ENCODE measurements at regions not wholly inside any gene's neighbourhood (a gene's known extent, or its start where the extent isn't known, plus 50 kb on each side); places are given as distances from the start of the nearest gene placed in this dataset.
"Not testable (repeated sequence)": the region's sequence is repeated elsewhere in the genome, so short reads cannot be mapped to it uniquely, and the experiment has no call there.

DNA sequence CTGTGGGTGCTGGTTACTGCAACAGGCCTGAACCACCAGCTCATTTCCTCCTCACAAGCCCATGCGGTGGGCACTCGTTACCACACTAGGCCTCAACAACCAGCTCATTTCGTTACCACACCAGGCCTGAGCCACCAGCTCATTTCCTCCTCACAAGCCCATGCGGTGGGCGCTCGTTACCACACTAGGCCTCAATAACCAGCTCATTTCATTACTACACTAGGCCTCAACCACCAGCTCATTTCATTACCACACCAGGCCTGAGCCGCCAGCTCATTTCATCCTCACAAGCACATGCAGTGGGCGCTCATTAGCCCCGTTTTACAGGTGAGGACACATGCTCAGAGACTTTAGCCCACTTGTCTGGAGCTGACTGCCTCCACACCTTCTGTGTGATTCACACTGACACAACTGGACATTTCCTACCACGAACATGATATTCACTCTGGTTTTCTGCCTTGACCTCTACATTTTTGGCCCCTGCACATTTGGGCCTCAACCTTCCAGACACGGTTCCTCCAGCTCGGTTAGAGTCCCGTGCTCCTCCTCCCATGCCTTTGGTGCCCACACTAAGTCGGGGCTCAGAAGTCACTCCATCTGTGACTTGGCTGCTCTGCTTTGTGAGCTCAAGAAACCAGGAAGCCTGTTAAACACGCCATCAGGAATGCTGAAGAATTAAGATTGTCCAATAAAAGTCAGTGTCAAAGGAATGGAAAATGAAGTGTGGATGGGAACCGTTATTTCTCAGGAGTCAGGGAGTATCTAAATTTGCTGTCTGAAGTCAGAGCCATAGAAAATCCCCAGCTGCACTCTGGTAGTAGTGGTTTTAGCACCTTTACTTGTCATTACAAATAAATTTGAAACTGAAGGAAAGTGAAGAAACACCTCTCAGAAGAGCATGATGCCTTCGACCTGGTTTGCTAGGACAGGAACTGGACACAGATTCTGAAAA lies 55.8 kb upstream of the LANCL2 start:
- no peak for DNase-seq (ENCODE audit: low read depth)
- TF ChIP-seq, protein P1, sequence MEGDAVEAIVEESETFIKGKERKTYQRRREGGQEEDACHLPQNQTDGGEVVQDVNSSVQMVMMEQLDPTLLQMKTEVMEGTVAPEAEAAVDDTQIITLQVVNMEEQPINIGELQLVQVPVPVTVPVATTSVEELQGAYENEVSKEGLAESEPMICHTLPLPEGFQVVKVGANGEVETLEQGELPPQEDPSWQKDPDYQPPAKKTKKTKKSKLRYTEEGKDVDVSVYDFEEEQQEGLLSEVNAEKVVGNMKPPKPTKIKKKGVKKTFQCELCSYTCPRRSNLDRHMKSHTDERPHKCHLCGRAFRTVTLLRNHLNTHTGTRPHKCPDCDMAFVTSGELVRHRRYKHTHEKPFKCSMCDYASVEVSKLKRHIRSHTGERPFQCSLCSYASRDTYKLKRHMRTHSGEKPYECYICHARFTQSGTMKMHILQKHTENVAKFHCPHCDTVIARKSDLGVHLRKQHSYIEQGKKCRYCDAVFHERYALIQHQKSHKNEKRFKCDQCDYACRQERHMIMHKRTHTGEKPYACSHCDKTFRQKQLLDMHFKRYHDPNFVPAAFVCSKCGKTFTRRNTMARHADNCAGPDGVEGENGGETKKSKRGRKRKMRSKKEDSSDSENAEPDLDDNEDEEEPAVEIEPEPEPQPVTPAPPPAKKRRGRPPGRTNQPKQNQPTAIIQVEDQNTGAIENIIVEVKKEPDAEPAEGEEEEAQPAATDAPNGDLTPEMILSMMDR (IDR thresholded peaks at IDR 0.05; ENCODE audit: insufficient read depth, low read depth, low read length, missing control alignments) = no peak
- H3K4me3 ChIP-seq (ENCODE audit: low read length) = no peak overlapping the region

DNA sequence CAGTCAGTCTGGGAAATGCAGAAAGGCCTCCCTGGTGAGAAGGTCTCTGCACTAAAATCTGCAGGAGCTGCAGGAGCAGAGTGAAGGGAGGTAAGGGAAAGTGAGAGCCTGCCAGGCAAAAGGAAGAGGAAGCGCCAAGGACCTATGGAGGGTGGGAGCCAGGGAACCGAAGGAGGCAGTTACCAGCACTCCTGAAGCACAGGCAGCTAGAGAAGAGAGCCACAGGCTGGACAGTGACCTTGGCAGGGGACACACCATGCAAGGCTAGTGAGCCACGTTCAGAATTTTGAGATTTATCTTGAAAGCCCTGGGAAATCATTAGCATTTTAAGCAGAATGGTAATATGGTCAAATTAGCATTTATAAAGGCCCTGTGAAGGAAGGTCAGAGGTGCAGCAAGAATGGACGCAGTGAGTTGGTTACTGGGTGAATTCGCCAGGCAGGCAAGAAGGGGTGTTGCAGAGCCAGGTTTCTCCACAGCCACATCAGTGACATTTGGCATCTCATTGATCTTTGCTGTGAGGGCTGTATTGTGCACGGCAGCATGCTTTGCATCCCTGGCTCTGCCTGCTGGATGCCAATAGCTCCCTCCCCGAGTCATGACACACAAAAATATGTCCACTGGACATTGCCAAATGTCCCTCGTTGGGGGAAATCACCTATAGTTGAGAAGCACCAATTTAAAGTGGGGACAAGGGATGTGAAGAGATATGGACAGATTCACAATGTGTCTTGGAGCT lies 54.7 kb upstream of the LANCL2 start:
- DNase-seq (ENCODE audit: low read depth) = no peak
- H3K4me3 ChIP-seq (ENCODE audit: low read length) = no peak overlapping the region
- TF ChIP-seq, protein P1 (IDR thresholded peaks at IDR 0.05; ENCODE audit: insufficient read depth, low read depth, low read length, missing control alignments) = no peak

DNA sequence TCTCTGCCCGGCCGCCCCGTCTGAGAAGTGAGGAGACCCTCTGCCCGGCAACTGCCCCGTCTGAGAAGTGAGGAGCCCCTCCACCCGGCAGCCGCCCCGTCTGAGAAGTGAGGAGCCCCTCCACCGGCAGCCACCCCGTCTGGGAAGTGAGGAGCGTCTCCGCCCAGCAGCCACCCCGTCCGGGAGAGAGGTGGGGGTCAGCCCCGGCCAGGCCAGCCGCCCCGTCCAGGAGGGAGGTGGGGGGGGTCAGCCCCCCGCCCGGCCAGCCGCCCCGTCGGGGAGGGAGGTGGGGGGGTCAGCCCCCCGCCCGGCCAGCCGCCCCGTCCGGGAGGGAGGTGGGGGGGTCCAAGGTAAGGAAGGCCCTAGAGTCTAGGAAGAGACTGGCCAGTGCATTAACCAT lies 53.2 kb upstream of the LANCL2 start:
- not testable (repeated sequence) for H3K4me3 ChIP-seq (ENCODE audit: low read length); DNase-seq (ENCODE audit: low read depth)

DNA sequence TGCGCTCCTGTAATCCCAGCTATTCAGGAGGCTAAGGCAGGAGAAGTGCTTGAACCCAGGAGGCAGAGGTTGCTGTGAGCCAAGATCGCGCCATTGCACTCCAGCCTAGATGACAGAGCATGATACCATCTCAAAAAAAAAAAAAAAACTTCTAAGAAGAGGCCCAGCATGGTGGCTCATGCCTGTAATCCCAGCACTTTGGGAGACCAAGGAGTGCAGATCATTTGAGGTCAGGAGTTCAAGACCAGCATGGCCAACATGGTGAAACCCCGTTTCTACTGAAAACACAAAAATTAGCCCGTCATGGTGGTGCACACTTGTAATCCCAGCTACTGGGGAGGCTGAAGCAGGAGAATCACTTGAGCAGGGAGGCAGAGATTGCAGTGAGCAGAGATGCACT lies 51.5 kb upstream of the LANCL2 start:
- not testable (repeated sequence) for DNase-seq (ENCODE audit: low read depth); H3K4me3 ChIP-seq (ENCODE audit: low read length)

DNA sequence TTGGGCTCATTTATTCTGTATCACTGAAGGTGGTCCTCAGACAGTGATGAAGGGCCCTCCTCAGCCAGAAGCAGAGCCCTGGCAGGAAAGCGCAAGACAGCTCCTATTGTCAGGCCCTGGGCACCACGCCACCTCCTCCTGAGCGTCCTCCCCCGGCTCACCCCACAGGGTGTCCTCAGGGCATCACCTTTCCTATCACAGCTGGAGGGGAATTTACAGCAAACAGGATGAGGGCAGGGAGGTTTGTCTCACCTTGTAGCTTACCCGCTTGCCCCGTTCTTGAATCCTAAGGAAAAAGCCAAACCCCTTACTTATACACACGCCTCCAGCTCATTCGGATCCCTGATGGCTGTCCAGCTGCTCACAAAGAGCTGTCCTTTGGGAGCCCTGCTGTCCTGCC lies 50.2 kb upstream of the LANCL2 start:
- TF ChIP-seq, protein P1 (IDR thresholded peaks at IDR 0.05; ENCODE audit: insufficient read depth, low read depth, low read length, missing control alignments) = no peak
- H3K4me3 ChIP-seq (ENCODE audit: low read length) = no peak overlapping the region
- DNase-seq (ENCODE audit: low read depth) = no peak
